AG04450 (cell line): ENCODE measurements at regions not wholly inside any gene's neighbourhood (a gene's known extent, or its start where the extent isn't known, plus 50 kb on each side); places are given as distances from the start of the nearest gene placed in this dataset.

Experiments
- CTCF ChIA-PET: fragments of 300-600, 350-600 bp; formaldehyde crosslinking; extraction: SDS; loops from one replicate; lab custom pipeline; 2022; ENCODE audit warnings: antibody characterized with exemption, inconsistent platforms; lab: Charles Lee
- POLR2A ChIA-PET: fragments of 350-600 bp; formaldehyde crosslinking; extraction: SDS; loops from one replicate; lab custom pipeline; 2021; ENCODE audit warnings: antibody characterized with exemption, inconsistent platforms; lab: Yijun Ruan, JAX
- DNase-seq: peaks from one replicate; pipeline ENCODE4 v3.0.0-alpha.2; 2011; ENCODE audit warnings: low read depth, low spot score
- H3K27ac ChIP-seq: one replicate; pipeline ENCODE4 v1.5.1; 2012; ENCODE audit warnings: low read depth, low read length, control low read depth
- H3K27me3 ChIP-seq: one replicate; pipeline ENCODE4 v1.6.0; 2012; ENCODE audit warnings: low read length; ENCODE audit not compliant: control insufficient read depth, insufficient read depth
- H3K4me3 ChIP-seq: 2 replicates; pipeline ENCODE4 v1.5.1; 2011; ENCODE audit warnings: mild to moderate bottlenecking, low read depth, low read length, control low read depth
- H3K9me3 ChIP-seq: 2 replicates; pipeline ENCODE4 v1.5.1; 2012; ENCODE audit warnings: low read length; ENCODE audit not compliant: control insufficient read depth, insufficient read depth
- TF ChIP-seq, protein P1 (sequence below): IDR thresholded peaks from 2 replicates; pipeline ENCODE4 v1.5.1; 2011; ENCODE audit warnings: low read depth, low read length, control low read depth, inconsistent platforms

- ChIA-PET POLR2A (no interaction called here), CTCF (no interaction called here)
- Histone ChIP-seq H3K9me3 (peaks cover 5% of the 10 kb centered on the region), H3K4me3 (no peak overlapping the region), H3K27me3 (no peaks in the 10 kb centered on the region), H3K27ac (no peak overlapping the region)
- TF ChIP-seq, protein P1, sequence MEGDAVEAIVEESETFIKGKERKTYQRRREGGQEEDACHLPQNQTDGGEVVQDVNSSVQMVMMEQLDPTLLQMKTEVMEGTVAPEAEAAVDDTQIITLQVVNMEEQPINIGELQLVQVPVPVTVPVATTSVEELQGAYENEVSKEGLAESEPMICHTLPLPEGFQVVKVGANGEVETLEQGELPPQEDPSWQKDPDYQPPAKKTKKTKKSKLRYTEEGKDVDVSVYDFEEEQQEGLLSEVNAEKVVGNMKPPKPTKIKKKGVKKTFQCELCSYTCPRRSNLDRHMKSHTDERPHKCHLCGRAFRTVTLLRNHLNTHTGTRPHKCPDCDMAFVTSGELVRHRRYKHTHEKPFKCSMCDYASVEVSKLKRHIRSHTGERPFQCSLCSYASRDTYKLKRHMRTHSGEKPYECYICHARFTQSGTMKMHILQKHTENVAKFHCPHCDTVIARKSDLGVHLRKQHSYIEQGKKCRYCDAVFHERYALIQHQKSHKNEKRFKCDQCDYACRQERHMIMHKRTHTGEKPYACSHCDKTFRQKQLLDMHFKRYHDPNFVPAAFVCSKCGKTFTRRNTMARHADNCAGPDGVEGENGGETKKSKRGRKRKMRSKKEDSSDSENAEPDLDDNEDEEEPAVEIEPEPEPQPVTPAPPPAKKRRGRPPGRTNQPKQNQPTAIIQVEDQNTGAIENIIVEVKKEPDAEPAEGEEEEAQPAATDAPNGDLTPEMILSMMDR: no peak
- DNase-seq: no peak
Measured at GRCh38 chr5:117103703-117104102, 529.1 kb upstream of the SEMA6A start.

GRCh38 chr5:117102591-117102990 lies 528.0 kb upstream of the SEMA6A start:
- H3K9me3 ChIP-seq: peaks cover 5% of the 10 kb centered on the region
- CTCF ChIA-PET: no interaction called here
- no peak for DNase-seq
- H3K4me3 ChIP-seq: no peak overlapping the region
- H3K27ac ChIP-seq: no peak overlapping the region
- POLR2A ChIA-PET: no interaction called here
- TF ChIP-seq, protein P1: no peak
- no peaks in the 10 kb centered on the region for H3K27me3 ChIP-seq

DNA sequence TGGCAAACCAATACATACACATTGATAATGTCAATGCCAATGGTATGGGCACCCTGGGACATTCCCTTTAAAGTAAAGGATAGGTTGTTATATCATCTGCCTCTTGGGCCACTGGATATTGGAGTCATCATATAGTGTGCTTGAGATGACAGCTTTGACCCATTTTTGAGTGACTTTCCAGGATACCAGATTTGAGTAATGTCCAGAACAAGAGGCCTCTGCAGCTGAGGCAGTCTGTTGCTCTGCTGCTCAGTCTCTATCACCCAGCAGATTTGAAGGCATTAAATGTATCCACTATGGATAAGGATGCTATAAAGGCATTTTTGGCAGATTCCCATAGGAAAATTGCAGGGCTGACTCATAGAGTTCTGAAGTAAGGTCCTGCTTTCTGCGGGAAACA lies 525.6 kb upstream of the SEMA6A start:
- CTCF ChIA-PET: no interaction called here

DNA sequence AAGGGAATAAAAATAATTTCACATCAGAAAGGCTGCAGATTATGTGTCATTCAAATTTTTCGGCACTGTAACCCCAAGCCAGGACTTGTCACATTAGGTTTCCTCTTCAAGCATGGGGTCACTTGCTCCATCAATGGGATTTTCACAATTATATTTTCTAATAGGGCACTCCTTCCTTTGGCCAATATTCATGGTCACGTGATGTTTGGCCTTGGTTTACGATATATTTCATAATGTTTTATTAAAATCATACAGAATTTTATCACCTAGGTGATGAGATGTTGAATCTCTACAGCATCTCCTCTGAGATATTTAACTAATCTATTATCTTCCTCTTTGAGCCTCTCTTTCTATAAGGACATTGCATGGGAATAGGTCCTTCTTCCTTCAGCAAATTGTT lies 523.5 kb upstream of the SEMA6A start:
- ChIA-PET CTCF (no interaction called here), POLR2A (no interaction called here)
- no peak overlapping the region for H3K27ac ChIP-seq
- H3K27me3 ChIP-seq: no peaks in the 10 kb centered on the region
- H3K9me3 ChIP-seq: peaks cover 20% of the 10 kb centered on the region
- DNase-seq: no peak
- H3K4me3 ChIP-seq: no peak overlapping the region
- TF ChIP-seq, protein P1: no peak

More for the DNA sequence above, 525.6 kb upstream of the SEMA6A start:
- H3K27ac ChIP-seq: no peak overlapping the region
- no peaks in the 10 kb centered on the region for H3K27me3 ChIP-seq
- H3K9me3 ChIP-seq: peaks cover 5% of the 10 kb centered on the region
- no peak overlapping the region for H3K4me3 ChIP-seq
- DNase-seq: no peak
- POLR2A ChIA-PET: no interaction called here
- TF ChIP-seq, protein P1: no peak

DNA sequence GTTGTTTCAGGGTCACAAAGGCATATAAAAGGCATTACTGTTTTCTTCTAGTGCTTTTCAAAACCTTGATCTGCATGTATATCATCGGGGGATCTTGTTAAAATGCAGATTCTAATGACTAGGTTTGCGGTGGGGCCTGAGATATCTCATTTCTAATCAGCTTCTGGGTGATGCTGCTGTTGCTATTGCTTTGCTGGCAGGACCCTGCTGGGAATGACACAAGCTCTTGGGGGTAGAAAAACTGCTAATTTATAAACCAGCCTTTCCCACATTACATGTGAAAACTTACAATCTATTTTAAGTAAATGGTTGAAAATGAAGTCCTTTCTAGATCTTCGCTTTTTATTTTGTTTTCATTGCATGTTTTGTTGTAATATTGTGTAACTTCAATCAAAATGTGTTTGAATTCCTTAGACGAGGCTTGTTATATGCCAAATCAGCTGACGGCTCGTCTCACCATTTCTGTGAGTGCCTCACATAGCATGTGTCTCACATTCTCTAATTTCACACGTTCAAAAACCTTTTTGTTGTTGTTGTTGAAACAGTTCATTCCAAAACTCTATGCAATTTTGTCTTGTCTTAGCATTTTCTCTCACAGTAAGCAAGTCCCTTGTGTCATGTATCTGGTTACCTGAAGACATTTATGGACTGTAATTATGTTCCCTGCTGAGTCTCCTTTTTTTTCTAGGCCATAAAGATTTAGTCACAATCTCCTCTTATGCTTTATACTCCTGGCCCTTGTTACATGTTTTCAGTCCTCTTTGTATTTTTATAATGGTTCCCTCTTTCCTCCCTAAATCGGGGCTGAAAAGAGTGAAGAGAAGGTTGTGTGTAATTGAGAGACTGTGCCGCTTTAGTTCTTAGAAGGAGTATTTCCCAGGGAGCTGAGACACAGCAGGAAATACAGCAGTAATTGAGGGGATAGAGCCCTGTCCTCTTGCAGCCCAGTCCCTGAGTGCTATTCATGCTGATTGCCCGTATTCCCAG lies 521.0 kb upstream of the SEMA6A start:
- TF ChIP-seq, protein P1: no peak
- no peak overlapping the region for H3K27ac ChIP-seq
- POLR2A ChIA-PET: no interaction called here

More for the DNA sequence above, 521.0 kb upstream of the SEMA6A start:
- H3K4me3 ChIP-seq: no peak overlapping the region
- DNase-seq: no peak
- peaks cover 19% of the 10 kb centered on the region for H3K9me3 ChIP-seq
- CTCF ChIA-PET: no interaction called here
- no peaks in the 10 kb centered on the region for H3K27me3 ChIP-seq
